ENCODE measurements at regions not wholly inside any gene's neighbourhood (a gene's known extent, or its start where the extent isn't known, plus 50 kb on each side); places are given as distances from the start of the nearest gene placed in this dataset.

DNA sequence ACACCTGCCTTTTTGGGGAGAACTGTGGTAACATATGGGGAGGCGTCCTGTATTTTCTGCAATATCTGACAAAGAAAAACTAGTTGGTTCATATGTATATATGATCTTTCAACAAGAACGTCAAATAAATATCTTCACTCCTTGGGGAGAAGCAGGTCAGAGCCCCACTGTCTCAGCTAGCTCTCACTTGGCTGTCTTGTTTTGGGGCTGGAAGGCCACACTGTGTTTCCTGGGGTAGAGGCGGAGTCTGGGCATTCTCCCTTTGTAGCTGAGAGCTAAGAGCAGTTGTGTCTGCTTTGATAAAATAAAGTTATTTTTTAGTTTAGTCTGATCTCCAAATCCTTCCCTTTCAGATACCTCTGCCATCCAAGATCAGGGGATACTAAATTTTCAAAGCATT lies 83.9 kb upstream of the IGFBP3 start:
- DNase-seq (ENCODE audit: missing footprints) (no peak), ATAC-seq (no peak)
- intact Hi-C loops (cut with DNase I) = no loop called here

- ATAC-seq (no peak), DNase-seq (ENCODE audit: missing footprints) (no peak)
- intact Hi-C loops (cut with DNase I) = no loop called here
Observed at GRCh38 chr7:46003896-46004875, 83.1 kb upstream of the IGFBP3 start.

DNA sequence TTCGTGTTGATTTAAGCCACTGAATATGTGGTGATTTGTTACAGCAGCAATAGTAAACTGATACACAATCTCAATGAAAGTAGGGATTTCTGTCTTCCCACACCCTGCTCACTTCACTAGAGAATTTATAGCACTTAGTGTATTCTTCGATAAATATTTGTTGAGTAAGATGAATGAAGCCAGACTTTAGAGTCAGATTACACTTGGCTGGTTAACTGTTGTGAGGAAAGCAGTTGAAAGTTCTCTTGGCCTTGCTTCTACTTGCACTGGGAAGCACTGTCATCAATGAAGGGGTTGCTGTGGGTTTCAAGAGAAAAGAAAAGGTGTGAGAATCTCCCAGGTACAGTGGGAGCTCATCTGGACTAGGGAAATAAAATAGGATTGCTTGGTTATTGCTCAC lies 82.1 kb upstream of the IGFBP3 start:
- DNase-seq (ENCODE audit: missing footprints) = no peak
- intact Hi-C loops (cut with DNase I) = no loop called here
- no peak for ATAC-seq

GRCh38 chr7:46000513-46000912 lies 79.4 kb upstream of the IGFBP3 start:
- intact Hi-C loops (cut with DNase I) = no loop called here
- DNase-seq (ENCODE audit: missing footprints) (no peak), ATAC-seq (no peak)

- intact Hi-C loops (cut with DNase I) = no loop called here
- ATAC-seq (no peak), DNase-seq (ENCODE audit: missing footprints) (no peak)
Observed at GRCh38 chr7:45999541-45999940, 78.5 kb upstream of the IGFBP3 start.

DNA sequence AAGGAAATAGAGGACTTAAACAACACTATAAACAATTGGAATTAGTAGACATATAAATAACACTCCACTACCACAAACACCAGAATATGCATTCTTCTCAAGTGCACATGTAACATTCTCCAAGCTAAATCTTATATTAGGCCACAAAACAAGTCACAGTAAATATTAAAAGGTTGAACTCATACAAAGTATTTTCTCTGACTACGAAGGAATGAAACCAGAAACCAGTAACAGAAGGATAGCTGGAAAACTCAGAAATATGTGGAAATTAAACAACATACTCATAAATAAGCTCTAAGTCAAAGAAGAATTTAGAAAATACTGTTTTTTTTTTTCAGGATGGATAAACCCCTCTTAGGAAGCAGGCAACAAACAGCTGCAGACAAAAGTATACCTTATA lies 77.4 kb upstream of the IGFBP3 start:
- intact Hi-C loops (cut with DNase I) = no loop called here
- no peak for DNase-seq (ENCODE audit: missing footprints)
- no peak for ATAC-seq

DNA sequence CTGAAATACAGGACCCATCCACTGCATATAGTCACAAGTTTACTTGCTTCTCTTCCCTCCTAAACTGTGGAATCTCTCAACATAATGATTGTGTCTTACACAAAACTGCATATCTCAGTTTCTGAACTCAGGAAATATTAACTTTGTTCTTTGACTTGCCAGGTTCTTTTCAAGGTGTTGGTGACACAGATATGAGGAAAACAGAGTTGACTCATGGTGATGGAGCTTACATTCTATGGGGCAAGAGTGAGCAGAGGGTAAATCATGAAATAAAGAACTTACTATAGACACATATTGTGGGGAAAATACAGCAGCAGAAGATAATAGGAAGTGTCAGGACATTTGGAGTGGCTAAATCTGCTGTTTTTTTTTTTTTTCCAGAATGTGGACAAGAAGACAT lies 72.5 kb upstream of the IGFBP3 start:
- no peak for DNase-seq (ENCODE audit: missing footprints)
- intact Hi-C loops (cut with DNase I) = no loop called here

DNA sequence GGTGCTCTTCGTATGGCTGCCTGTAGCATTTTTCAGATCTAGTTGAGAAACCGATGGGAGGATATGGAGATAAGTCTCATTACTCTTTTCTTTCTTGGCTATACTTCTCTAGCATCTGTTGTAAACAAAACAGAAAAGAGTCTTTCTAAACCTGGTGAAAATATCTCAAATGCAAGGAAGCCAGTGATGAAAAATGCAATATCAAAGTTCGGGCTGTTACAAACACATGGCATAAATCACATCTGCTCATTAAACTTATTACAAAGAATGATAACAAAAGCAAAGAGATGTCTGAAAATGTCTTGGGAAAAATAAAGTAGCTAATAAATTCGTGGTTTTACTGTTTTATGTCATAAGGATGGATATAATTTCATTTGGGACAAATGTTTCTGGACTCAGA lies 71.8 kb upstream of the IGFBP3 start:
- no peak for DNase-seq (ENCODE audit: missing footprints)
- no peak for ATAC-seq
- intact Hi-C loops (cut with DNase I) = no loop called here

More for the DNA sequence above, 72.5 kb upstream of the IGFBP3 start:
- ATAC-seq = no peak

DNA sequence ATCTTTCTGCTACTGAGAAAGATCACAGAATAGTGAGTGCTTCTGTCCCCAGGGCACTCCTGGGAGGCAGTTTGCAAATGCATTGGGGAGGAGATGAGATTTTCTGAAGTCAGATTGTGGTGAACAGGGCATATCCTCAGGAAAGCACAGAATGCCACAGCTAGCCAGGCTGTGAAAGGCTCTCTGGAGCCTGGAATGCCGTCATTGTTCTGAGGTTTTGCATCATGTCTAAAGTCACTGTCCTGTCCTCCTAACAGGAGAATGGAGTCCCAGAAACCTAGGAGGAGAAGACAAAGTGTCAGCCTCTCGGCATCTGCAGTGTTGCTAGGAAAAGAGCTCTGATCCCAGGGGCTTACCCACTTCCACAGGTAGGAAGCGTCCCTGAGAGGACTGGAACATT lies 69.2 kb upstream of the IGFBP3 start:
- intact Hi-C loops (cut with DNase I) = no loop called here
- ATAC-seq = no peak
- DNase-seq (ENCODE audit: missing footprints) = no peak

DNA sequence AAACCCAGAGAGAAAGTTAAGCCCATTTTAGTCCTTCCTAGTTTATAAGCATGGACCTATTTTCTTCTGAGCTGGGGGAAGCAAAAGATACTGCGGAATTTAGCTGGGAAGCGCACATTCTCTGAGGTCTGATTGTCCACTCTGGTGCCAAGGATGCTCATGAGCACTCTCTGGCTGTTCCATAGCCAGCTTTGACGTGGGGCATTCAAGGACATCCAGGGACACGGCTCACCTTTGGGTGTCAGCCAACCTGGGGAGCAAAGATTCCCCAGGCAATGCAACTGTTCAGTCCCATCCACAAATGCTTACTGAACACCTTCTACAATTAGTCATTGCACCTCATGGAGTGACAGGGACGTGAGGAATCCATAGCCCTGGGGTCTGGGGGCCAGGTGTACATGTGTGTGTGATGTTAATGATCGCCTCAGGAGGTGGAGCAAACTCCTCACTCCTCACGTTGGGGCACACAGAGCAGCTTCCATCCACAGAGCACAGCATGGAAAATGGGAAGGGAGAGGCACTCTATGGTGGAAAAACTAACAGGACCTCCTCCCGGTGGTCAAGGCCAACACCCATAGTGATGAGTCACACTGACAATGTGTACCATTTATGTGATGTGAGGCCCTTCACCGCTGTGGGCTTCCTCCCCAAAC lies 67.5 kb upstream of the IGFBP3 start:
- ATAC-seq (no peak), DNase-seq (ENCODE audit: missing footprints) (no peak)
- intact Hi-C loops (cut with DNase I) = no loop called here

DNA sequence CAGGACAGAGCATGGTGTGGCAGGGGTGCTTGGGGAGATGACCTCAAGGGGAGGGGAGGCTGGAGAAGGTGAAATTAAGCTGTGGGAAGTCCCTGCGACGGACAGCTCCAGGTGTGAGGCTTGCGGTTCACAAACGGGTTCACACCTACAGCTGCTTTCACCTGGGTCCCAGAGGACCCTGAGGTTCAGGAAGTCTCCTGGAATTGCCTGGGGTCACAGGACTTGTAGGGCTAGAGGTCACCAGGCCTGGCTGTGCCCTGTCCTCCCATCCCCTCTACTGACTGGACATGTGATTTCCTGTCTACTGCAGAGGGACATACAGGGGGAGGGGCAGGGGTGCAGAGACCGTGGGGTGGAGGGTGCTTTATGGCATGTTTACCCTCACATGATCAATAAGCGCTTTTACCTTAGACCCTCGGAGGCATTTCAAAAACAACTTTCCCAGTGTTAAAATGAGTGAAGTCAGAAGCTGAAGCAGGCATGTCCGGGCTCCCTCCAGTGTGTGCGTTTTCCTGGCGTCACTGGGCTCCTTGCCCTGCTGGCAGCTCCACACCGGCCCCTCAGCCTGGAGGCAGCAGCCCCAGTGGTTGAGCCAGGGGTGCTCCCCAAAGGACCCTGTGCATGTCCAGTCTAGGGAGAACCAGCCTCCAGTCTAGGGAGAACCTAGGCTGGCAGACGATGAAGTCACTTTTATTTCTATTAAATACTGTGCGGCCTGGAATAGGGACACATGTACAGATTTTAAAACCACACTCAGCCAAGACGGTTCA lies 66.6 kb upstream of the IGFBP3 start:
- intact Hi-C loops (cut with DNase I) = no loop called here
- ATAC-seq = no peak
- no peak for DNase-seq (ENCODE audit: missing footprints)

DNA sequence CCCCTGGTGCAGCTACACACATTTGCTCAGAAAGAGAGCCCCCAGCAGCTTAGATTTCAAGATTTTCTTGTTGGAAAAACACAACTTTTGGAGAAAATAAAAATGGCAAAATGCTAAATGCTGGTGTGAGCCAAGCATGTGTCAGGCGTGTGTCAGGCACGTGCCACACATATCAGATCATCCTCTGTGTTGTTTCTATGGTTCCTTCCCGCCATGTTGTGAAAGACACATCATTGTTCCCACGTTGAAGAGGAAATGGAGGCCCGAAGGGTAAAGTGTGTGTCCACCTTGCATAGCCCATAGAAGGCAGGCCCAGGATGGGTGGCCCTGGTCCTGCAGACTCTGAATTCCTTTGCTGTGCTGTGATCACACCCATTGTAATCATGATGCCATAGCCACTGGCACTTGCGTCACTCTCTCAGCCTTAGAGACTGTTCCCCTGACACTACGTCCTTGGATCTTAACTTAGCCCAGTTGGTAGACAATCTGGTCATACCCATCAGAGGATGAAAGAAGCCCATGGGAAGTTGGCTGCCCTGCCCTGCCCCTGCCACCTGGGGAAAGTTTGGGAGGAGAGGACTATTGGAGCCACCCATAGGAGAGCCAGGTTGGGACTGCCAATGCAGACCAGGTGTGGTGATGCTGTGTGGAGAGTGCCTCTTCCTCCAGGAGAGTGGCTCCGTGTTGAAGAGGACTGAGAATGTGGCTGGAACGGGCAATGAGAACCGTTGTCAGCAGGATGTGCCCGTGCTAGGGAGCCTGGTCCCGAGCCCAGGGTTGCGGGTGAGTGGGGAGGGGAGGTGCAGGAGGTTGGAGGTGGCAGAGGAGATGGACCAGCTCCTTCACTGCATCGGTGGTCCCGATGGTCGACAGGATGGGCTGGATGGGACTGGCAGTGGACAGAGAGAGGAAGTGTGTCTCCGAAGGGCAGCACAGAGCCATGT lies 65.6 kb upstream of the IGFBP3 start:
- no peak for ATAC-seq
- DNase-seq (ENCODE audit: missing footprints) = no peak
- intact Hi-C loops (cut with DNase I) = no loop called here

DNA sequence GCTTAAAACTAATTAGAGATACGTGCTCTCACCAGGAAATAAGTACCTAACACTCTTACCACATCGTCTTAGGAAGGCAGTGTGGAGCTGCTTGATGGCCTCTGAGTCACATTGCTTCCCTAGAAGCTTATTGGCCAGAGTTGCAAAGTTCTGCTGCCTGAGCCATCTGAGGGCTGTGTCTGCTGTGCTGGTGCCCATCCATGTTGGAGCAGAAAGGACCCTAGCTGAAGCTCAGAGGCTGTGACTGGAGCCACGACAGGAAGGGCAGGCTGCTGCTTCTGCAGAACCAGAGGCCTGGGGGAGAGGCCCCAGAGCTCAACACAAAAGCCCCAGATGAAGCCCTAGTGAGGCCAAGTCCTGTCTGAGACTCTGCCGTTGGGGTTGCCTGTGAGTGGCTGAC lies 64.8 kb upstream of the IGFBP3 start:
- no peak for DNase-seq (ENCODE audit: missing footprints)
- no peak for ATAC-seq
- intact Hi-C loops (cut with DNase I) = no loop called here

- intact Hi-C loops (cut with DNase I) = no loop called here
- DNase-seq (ENCODE audit: missing footprints) = no peak
- ATAC-seq = no peak
Observed at GRCh38 chr7:45984386-45985295, 63.6 kb upstream of the IGFBP3 start.

- intact Hi-C loops (cut with DNase I) = no loop called here
- DNase-seq (ENCODE audit: missing footprints) (no peak), ATAC-seq (peak; percentile 23)
Observed at GRCh38 chr7:45983720-45984255, 62.7 kb upstream of the IGFBP3 start.

DNA sequence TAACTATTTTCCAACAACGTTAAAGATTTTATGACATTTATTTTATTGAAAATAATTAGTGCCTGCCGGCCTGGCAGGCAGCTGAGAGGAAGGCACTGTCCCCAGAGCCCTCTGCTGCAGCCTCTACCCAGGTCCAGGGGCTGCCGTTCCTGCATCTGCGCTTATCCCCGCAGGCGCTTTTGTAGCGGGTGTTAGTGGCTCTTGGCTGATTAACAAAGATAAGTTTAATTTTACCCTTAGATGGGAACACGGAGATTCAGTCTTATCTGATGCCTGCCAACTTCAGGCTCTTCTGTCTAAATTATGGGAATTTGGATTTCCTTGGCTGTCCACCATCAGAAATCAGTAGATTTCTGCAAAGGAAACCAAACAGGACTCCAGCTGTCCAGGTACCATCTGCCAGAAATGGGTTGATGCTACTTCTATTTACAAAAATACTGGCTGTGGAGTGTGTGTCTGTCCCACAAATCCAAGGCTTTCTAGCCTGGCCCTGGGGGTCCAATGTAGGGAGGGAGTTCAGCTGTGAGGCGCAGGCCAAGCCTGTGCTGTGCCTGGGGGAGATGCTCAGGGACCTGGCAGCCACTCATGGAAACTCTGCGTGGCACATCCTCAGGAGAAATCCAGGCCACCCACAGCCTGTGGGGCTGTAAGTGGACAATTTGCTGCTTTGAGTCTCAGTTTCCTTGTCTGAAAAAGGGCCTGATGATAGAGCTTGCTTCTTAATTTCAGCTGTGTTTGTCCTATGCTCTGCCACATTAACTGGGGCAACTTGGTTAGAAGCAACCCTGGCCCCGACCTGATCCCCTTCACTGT lies 62.0 kb upstream of the IGFBP3 start:
- ATAC-seq (no peak), DNase-seq (ENCODE audit: missing footprints) (no peak)
- intact Hi-C loops (cut with DNase I) = no loop called here

GRCh38 chr7:45982132-45982531 lies 61.1 kb upstream of the IGFBP3 start:
- DNase-seq (ENCODE audit: missing footprints) (no peak), ATAC-seq (no peak)
- intact Hi-C loops (cut with DNase I) = no loop called here
